Stimulated activated naive CD8-positive, alpha-beta T cell treated with anti-CD3 and anti-CD28 coated beads, Interleukin-15, amount 100 ng/mL, for 72 hours (primary cell): ENCODE measurements at regions not wholly inside any gene's neighbourhood (a gene's known extent, or its start where the extent isn't known, plus 50 kb on each side); places are given as distances from the start of the nearest gene placed in this dataset.
A peak's percentile ranks its signal among the peaks of the same experiment; 100 is the strongest.

Experiments used
- ATAC-seq: fragments of 150-1000 bp; cut with Tn5 transposase; 2 replicates; pipeline ENCODE4 v1.10.0; 2021; ENCODE audit warnings: mild to moderate bottlenecking, moderate library complexity
- DNase-seq, 2 donors: peaks; one replicate each; pipeline ENCODE4 v3.0.0; 2021 to 2022
- H3K27ac Mint-ChIP-seq, 2 donors: one replicate each; pipeline ENCODE4 v1.8.0; 2022; ENCODE audit warnings: mild to moderate bottlenecking in 2 of 2, mixed read lengths in 2 of 2, moderate library complexity in 2 of 2
- H3K27me3 Mint-ChIP-seq: one replicate; pipeline ENCODE4 v1.8.0; 2022; ENCODE audit warnings: mixed read lengths
- H3K4me1 Mint-ChIP-seq: one replicate; pipeline ENCODE4 v1.8.0; 2022; ENCODE audit warnings: mild to moderate bottlenecking, mixed read lengths
- H3K4me3 Mint-ChIP-seq, 2 donors: one replicate each; pipeline ENCODE4 v1.8.0; 2022; ENCODE audit warnings: mild to moderate bottlenecking in 2 of 2, mixed read lengths in 2 of 2, moderate library complexity in 1 of 2
- H3K9me3 Mint-ChIP-seq, 2 donors: one replicate each; pipeline ENCODE4 v1.8.0; 2022; ENCODE audit warnings: mixed read lengths in 2 of 2

DNA sequence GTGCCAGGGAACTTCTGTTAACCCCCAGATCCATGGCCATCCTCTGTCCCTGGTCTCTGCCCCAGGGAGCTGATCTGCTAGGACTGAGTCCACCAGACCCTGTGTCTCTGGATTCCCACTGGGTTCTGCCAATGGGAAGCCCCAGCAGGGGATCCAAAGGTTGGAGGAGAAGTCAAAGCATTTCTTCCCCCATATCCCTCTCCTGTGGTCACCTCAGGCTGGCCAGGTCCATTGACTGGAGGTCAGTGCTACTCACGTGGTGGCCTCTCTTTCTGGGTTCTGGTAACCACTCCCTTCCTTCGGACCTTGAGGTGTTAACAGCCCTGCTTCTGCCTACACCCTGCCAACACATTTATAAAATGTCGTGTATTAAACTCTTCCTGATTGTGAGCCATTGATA, 69.7 kb upstream of the NECTIN1 start:
- Mint-ChIP-seq H3K4me1 (no peaks in the 10 kb centered on the region), H3K4me3 (no peak overlapping the region), H3K27me3 (peaks cover 27% of the 10 kb centered on the region), H3K9me3 (no peaks in the 10 kb centered on the region), H3K27ac (no peak overlapping the region)
- DNase-seq (no peak), ATAC-seq (no peak)

DNA sequence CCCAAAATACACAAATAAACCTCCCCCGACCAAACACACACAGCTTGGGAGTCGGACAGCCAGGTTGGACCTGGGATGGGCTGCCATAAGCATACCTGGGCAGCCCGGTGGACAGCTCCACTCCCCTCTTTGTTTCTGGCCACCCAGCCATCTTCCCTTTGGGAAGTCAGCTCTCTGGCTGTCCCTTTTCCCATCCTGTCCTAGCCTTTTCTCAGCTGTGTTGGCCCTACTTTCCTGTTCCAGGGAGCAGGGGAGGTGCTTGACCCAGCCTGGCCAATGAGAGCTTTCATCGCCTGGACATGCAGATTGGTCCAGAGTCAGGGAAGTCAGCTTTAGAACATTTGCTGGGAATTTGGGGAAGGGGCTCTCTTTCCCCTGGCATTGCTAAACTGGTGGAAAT, 68.7 kb upstream of the NECTIN1 start:
- H3K9me3 Mint-ChIP-seq, result no peaks in the 10 kb centered on the region
- no peaks in the 10 kb centered on the region for H3K4me1 Mint-ChIP-seq
- H3K4me3 Mint-ChIP-seq, result no peak overlapping the region
- peaks cover 33% of the 10 kb centered on the region for H3K27me3 Mint-ChIP-seq
- DNase-seq (no peak), ATAC-seq (no peak)
- H3K27ac Mint-ChIP-seq, result no peak overlapping the region

DNA sequence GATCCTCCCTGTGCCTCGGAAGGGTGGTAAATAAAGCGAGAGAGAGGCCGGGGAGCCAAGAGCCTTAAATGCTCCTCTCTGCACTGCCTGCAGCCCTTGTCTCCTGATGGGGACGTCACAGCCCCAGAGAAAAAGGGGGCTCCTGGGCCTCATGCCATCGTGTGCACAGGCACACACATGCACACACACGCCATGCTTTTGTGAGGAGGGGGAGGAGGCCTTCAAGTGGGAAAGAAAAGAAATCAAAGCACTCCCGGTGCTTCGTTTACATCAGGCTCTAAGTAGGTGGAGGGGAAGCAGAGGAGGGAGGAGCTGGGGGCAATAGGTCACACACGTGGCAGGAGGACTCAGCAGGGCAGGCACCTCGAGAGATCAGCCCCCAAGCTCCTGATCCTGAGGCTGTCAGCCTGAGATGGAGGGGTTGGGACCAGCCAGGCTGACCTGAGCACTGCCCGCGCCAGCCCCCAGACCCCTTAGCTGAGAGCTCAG, 68.2 kb upstream of the NECTIN1 start:
- peaks cover 33% of the 10 kb centered on the region for H3K27me3 Mint-ChIP-seq
- no peaks in the 10 kb centered on the region for H3K4me1 Mint-ChIP-seq

GRCh38 chr11:119796363-119797060, 67.5 kb upstream of the NECTIN1 start:
- ATAC-seq (no peak), DNase-seq (no peak)
- Mint-ChIP-seq H3K27ac (no peak overlapping the region), H3K9me3 (no peaks in the 10 kb centered on the region), H3K27me3 (peaks cover 33% of the 10 kb centered on the region), H3K4me3 (no peak overlapping the region), H3K4me1 (no peaks in the 10 kb centered on the region)

More for the DNA sequence above, 68.2 kb upstream of the NECTIN1 start:
- no peak overlapping the region for H3K4me3 Mint-ChIP-seq
- H3K9me3 Mint-ChIP-seq, result no peaks in the 10 kb centered on the region
- DNase-seq (no peak), ATAC-seq (no peak)
- no peak overlapping the region for H3K27ac Mint-ChIP-seq

GRCh38 chr11:119795690-119796089, 66.7 kb upstream of the NECTIN1 start:
- peaks cover 33% of the 10 kb centered on the region for H3K27me3 Mint-ChIP-seq
- H3K4me1 Mint-ChIP-seq, result no peaks in the 10 kb centered on the region
- H3K27ac Mint-ChIP-seq, result peak overlapping the region in 1 of 2 donors; percentile 36
- DNase-seq, result no peak
- ATAC-seq, result no peak
- no peaks in the 10 kb centered on the region for H3K9me3 Mint-ChIP-seq
- no peak overlapping the region for H3K4me3 Mint-ChIP-seq

GRCh38 chr11:119795231-119795630, 66.2 kb upstream of the NECTIN1 start:
- Mint-ChIP-seq H3K4me3 (no peak overlapping the region), H3K27ac (no peak overlapping the region), H3K9me3 (no peaks in the 10 kb centered on the region), H3K27me3 (peaks cover 33% of the 10 kb centered on the region), H3K4me1 (no peaks in the 10 kb centered on the region)
- ATAC-seq (no peak), DNase-seq (no peak)

DNA sequence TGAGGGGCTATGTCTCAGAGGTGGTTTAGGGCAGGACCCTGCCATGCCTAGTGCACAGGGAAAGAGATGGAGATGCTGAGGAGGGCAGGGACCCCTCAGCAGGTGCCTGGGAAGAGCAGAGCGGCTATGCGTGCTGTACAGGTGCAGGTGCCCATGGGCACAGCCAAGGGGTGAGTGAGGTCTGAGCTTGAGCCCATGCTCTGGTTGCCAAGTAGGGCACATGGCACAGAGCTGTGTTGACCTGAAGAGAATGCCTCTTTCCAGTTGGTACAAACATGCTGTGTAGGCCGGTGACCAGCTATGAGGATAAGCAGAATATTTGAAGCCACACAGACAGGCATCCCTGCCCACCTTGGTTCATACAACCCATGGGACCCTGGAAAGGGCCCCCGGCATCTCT, 65.8 kb upstream of the NECTIN1 start:
- Mint-ChIP-seq H3K4me3 (no peak overlapping the region), H3K27ac (no peak overlapping the region), H3K9me3 (no peaks in the 10 kb centered on the region), H3K4me1 (no peaks in the 10 kb centered on the region), H3K27me3 (peaks cover 33% of the 10 kb centered on the region)
- DNase-seq (no peak), ATAC-seq (no peak)

DNA sequence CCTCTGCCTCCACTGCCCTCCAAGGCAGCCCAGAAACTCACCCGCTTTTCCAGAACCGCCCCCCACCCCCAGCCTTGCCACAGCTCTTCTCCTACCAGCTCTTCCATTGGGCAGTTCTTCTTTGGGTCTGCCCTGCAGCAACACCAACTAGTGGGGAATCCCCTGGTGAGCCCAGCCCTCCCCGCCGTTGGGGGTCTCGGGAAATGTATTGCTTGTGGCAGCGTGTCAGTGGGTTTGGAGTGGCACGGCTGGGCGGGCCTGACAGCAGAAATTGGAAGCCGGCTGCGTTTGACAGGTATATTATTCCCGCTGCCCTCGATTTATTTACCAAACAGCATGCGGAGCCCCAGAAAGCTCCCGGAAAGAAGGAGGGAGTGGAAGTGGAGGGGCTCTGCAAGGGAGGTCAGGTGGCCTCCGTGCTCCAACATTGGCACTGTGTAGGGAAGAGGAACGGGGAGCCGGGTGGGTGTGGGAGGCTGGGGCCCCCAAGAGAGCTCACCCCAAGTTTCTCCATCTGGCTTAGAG, 65.2 kb upstream of the NECTIN1 start:
- Mint-ChIP-seq H3K27ac (no peak overlapping the region), H3K4me1 (no peaks in the 10 kb centered on the region), H3K27me3 (peaks cover 30% of the 10 kb centered on the region), H3K4me3 (no peak overlapping the region), H3K9me3 (no peaks in the 10 kb centered on the region)
- ATAC-seq (no peak), DNase-seq (no peak)

DNA sequence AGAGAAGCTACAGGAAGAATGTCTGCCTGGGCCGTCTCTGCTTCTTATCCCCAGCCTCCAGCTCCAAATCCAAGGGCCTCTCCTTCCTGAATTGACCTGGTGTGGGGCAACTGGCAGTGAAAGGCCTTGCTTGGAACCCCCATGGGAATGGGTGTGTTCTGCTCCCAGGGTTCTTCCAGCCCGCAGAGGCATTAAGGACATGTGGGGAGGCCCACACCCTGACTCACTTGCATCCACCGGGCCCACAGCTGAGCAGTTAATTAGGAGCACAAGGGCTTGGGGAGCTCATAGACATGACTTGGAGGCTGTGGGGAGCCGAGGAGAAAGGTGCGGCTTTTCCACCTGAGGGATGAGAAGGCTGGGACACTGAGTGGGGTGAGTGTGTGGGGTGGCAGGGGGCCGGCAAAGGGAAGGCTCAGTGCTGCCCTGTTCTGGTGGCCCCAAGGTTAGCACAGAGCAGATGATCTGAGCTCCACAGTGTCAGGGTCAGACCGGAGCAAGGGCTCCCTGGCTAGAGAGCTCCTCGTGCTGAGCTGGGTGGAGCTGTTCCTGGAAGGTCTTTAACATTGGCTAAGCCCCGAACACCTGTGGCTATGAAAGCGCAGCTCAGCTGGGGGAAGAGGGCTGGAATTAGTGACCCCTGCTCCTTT, 64.5 kb upstream of the NECTIN1 start:
- no peaks in the 10 kb centered on the region for H3K4me1 Mint-ChIP-seq
- H3K27ac Mint-ChIP-seq, result no peak overlapping the region
- no peaks in the 10 kb centered on the region for H3K9me3 Mint-ChIP-seq
- DNase-seq, result no peak
- H3K4me3 Mint-ChIP-seq, result no peak overlapping the region
- ATAC-seq, result no peak
- H3K27me3 Mint-ChIP-seq, result peaks cover 27% of the 10 kb centered on the region

GRCh38 chr11:119791701-119792151, 62.7 kb upstream of the NECTIN1 start:
- DNase-seq (no peak), ATAC-seq (no peak)
- Mint-ChIP-seq H3K9me3 (no peaks in the 10 kb centered on the region), H3K27ac (no peak overlapping the region), H3K4me1 (no peaks in the 10 kb centered on the region), H3K4me3 (no peak overlapping the region), H3K27me3 (peaks cover 36% of the 10 kb centered on the region)

- Mint-ChIP-seq H3K27ac (no peak overlapping the region), H3K9me3 (no peaks in the 10 kb centered on the region), H3K4me3 (no peak overlapping the region), H3K27me3 (peaks cover 36% of the 10 kb centered on the region), H3K4me1 (no peaks in the 10 kb centered on the region)
- ATAC-seq (no peak), DNase-seq (no peak)
Measured at GRCh38 chr11:119791047-119791446, 62.0 kb upstream of the NECTIN1 start.

DNA sequence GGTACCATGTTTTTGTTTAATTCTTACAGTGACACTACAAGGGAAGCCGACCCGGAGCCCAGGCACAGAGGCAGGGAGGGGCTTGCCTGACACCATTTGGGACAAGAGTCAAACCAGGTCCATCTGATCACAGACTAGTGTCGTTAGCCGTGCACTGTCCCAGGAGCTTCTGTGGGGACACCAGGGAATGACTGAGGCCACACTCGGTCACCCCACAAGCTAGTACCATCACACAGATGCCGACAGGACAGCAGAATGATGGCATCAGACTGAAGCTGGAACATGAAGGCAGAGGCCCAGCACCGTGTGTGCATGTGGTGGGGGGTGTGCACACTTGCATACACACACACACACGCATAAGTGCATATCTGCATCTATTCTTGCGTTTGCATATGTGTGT, 61.5 kb upstream of the NECTIN1 start:
- ATAC-seq, result no peak
- DNase-seq, result no peak
- Mint-ChIP-seq H3K4me3 (no peak overlapping the region), H3K4me1 (no peaks in the 10 kb centered on the region), H3K27me3 (peaks cover 32% of the 10 kb centered on the region), H3K27ac (no peak overlapping the region), H3K9me3 (no peaks in the 10 kb centered on the region)

DNA sequence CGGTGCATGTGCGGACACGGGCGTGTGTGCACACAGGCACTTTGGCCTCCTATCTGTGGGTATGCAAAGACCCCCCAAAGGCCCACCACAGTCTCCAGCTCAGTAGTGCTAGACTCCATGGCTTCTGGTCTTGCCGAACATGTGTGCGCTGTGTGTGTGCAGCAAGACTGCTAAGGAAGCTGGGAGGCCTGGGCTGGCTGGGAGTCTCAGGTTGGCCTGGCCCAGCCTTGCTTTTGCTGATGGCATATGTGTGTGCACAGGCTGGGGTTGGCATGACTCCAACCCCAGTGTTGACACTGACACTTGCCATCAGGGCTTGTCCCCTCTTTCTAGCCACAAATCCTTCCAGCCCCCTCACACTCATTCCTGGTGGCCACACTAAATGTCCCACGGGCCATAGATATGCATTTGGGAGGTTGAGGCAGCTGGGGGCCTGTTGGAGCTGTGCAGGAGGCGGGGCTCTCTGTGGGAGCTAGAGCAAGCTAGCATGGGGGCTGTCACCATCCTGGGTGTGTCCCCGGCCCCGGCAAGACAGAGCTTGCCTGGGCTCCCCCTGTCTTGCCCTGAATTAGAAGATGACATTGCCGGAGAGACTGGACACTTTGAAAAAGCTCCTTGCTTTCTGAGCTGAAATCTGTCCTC, 60.9 kb upstream of the NECTIN1 start:
- Mint-ChIP-seq H3K4me3 (no peak overlapping the region), H3K27ac (no peak overlapping the region), H3K4me1 (no peaks in the 10 kb centered on the region), H3K27me3 (peaks cover 26% of the 10 kb centered on the region), H3K9me3 (no peaks in the 10 kb centered on the region)
- ATAC-seq, result no peak
- DNase-seq, result no peak

DNA sequence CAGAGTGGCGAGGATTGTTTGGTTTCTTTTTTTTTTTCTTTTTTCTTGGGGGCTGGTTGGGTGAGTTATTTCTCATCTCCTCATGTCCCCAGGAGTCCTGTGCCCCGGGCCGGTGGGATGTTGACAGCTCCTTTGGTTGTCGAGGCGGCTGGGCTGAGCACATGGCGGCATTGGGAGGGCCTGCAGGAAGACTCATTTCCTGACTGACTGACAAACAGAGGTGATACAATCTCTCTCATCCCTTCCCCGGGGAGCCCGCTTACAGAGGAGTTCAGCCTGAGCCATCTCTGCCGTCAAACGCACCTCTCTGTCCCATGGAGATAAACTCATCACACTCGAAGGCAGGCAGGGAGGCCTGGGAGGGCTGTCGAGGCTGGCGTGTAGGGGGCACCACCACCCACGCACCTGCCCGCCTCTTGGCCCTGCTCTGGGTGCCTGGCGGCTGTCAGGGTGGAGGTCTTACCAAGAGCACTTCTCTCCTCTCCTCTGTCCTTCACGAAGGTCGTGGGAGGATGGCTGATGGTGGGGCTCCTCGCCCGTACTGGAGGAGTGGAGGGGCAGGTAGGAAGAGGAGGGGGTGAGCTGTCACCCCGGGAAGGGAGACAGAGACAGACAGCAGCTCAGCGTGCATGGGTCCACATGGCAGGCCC, 60.0 kb upstream of the NECTIN1 start:
- no peak overlapping the region for H3K4me3 Mint-ChIP-seq
- H3K27ac Mint-ChIP-seq, result peak overlapping the region in 1 of 2 donors; percentile 67
- H3K9me3 Mint-ChIP-seq, result no peaks in the 10 kb centered on the region
- no peak for ATAC-seq
- peaks cover 23% of the 10 kb centered on the region for H3K27me3 Mint-ChIP-seq
- no peak for DNase-seq
- H3K4me1 Mint-ChIP-seq, result no peaks in the 10 kb centered on the region

DNA sequence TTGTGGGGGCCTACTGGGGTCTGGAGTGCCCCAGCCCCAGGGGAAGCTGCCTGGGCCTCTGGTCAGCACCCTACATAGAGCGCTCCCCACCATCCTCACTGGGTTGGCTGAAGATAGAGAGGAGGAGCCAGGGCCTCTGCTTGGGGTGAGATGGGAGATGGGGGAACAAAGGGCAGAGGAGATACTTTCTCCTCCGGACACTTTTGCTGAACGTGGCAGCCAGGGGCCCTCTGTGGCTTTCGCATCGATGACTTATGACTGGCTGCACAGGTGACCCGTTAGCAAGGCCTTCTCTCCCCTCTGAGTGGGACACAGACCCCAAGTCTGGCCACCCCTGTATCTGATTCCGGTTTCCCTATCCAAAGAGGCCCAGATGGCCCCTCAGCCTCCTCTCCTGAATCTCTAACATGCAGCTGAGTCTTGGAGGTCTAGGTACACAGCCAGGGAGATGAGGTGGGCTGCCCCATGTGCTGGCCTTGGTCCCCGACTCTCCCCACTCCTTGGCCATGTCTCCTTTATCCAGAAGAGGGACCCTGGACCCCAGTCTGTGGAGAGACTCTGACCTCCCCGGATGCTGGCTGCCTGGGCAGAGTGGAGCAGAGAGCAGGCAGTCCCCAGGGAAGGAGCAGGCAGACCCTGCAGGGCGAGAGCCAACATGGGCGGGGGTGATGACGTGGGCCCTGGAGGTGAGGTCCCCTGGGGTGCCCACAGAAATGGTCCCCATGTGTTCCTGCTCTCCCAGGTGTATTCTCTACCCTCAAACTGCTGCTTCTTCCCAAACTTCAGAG, 59.3 kb upstream of the NECTIN1 start:
- H3K4me1 Mint-ChIP-seq, result no peaks in the 10 kb centered on the region
- H3K27me3 Mint-ChIP-seq, result peaks cover 16% of the 10 kb centered on the region
- H3K27ac Mint-ChIP-seq, result no peak overlapping the region
- no peak for ATAC-seq
- DNase-seq, result no peak
- H3K4me3 Mint-ChIP-seq, result no peak overlapping the region
- H3K9me3 Mint-ChIP-seq, result no peaks in the 10 kb centered on the region
